HG03457 (cell line): ENCODE measurements at regions not wholly inside any gene's neighbourhood (a gene's known extent, or its start where the extent isn't known, plus 50 kb on each side); places are given as distances from the start of the nearest gene placed in this dataset.

Experiments used
- ATAC-seq: cut with Tn5 transposase; IDR thresholded peaks from one replicate; pipeline ENCODE4 v1.9.1; 2021; ENCODE audit warnings: moderate number of reproducible peaks; ENCODE audit not compliant: unreplicated experiment

- ATAC-seq, result no peak
Measured at GRCh38 chr2:150601280-150602038, 114.0 kb upstream of the RND3 start.

- no peak for ATAC-seq
Measured at GRCh38 chr2:150599889-150600288, 112.4 kb upstream of the RND3 start.

DNA sequence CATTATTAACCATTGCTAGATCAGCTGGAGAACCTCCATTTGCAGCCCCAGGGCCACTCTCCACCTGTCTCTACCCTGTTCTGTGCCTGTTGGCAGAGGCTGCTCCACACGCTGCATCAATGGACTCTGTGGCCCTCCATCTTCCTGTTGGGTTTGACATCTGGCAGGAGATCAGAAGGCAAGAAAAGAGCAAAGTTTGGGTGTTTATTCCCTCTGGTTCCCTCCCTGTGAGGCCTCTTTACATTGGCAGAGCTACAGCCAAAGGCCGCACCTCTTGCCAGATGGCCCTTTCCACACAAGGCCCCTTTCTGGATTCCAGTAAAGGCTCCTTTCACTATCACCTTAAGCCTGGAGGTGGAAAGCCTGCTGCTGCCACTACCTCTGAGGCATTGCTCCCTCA lies 110.9 kb upstream of the RND3 start:
- ATAC-seq, result no peak

DNA sequence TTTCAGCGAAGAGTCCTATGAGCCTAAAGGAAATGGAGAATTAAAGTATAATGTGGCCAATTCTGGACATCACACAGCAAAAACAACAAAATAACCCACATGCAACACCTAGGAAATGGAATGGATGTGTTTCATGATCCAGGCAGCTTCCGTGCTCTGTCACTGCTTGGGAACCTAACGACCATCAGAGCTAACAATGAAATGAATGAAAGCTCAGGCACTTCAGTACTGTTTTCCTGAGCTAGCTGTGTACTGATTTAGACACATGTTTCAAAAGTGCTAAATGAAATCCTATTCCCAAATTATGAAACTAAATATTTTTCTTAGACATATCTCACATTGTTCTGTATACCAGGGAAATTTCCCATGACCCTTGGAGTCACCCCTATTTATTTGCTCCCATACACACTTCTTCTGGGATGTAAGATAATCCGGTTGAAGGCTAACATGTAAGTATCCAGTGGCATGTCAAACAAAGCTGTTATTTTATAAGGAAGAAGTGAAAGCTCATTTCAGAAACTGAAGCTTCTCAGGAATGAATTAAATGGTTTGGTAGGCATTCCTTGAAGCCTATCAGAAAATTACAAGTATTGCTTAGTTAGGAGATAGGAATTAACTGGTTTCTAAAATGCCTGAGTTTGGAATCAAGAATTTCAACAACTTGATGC lies 108.5 kb upstream of the RND3 start:
- no peak for ATAC-seq

- no peak for ATAC-seq
Measured at GRCh38 chr2:150594299-150594698, 106.8 kb upstream of the RND3 start.

- no peak for ATAC-seq
Measured at GRCh38 chr2:150591496-150592285, 104.2 kb upstream of the RND3 start.

GRCh38 chr2:150589681-150590080 lies 102.2 kb upstream of the RND3 start:
- no peak for ATAC-seq

GRCh38 chr2:150588506-150588870 lies 101.0 kb upstream of the RND3 start:
- ATAC-seq, result no peak

- no peak for ATAC-seq
Measured at GRCh38 chr2:150587547-150588505, 100.4 kb upstream of the RND3 start.

DNA sequence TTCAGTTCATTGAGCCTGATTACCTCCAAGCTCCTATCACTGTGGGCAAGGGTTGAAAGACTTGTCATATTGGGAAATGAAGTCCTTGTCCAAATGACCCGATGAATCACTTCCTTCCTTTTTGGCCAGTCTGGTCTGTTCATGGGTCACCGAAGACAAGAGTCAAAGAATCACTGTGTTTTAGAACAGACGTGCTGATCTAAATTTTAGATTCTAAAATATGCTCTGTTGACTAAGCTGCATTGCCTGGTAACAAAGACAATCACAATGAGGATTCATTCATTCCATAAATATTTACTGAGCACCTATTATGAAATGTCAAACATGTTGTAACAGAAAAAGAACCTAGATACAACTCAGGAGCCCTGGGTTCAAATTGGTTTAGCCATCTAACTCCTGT lies 99.4 kb upstream of the RND3 start:
- ATAC-seq, result no peak

GRCh38 chr2:150585221-150585971 lies 97.9 kb upstream of the RND3 start:
- ATAC-seq, result no peak

DNA sequence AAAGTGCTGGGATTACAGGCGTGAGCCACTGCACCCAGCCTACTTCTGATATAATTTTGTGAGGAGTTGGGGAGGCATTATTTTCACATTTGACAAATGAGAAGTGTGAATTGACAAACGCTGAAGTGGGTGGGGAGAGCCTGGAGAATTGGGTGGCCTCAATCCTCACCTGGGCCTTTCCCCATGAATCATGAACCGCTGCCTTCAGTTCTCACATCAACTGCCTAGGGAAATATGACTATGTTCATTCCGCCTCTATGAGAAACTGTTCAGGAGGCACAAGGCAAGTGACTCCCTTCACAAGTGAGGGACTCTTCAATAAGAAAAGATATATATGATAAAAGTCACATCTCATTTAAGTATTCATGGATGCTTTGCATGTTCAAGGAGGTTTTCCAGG lies 96.6 kb upstream of the RND3 start:
- no peak for ATAC-seq

DNA sequence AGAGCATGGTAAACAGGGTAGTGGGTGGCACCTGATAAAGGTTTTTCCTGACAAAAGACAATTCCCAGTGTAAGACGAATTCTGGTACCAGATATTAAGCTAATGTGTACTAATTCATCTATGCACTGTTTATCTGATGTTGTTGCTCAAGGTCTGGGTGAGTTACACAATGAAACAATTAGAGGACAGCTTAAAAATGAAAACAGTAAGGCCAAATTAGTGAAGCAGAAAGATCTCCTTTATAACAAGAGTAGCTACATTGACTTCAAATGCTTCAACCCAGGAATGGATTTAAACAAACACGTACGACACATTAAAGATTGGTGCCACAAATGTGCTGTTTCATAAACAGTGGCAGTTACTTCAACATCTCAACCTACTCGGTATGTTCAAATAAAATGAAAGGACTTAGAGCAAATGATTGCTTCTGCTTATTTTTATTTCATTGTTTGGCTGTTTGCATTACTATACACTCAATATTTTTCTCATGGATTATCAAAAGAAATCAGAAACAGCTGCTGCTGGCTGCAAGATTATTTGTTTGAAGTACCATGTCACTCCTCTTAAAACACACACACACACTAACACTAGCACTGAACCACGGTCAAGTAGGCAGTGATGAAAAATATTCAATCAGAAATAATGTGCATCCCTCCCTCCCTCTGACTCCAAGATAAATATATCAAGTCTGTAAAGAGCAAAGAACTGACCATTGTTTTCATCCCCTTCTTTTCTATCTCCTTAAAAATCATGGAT lies 94.4 kb upstream of the RND3 start:
- no peak for ATAC-seq

DNA sequence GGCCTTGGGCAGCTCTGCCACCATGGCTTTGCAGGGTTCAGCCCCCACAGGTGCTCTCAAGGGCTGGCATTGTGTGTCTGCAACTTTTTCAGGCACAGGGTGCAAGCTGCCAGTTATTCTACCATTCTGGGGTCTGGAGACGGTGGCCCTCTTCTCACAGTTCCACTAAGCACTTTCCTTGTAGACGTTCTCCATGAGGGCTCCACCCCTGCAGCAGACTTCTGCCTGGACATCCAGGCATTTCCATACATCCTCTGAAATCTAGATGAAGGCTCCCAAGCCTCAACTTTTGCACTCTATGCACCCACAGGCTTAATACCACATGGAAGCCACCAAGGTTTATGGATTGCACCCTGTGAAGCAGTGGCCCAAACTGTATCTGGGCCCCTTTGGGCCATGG lies 91.0 kb upstream of the RND3 start:
- ATAC-seq, result no peak

DNA sequence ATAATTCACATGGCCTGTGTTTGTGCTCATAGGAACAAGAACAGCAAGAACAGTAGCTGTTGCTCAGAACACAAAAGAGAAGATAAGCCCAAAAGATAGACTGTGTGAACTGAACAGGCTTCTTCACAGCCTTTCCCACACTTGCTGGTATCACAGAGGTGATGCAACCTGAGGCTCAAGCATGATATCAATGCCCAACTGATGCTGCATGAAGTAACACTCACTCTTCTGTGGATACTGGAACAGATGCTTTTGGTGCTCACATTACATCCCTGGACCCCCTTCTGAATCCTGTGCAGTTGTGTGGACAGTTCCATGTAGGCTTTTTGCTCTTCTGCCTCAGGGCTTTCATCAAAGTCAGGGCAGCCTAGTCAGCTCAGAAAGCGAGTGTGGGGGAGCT lies 88.4 kb upstream of the RND3 start:
- ATAC-seq, result no peak

DNA sequence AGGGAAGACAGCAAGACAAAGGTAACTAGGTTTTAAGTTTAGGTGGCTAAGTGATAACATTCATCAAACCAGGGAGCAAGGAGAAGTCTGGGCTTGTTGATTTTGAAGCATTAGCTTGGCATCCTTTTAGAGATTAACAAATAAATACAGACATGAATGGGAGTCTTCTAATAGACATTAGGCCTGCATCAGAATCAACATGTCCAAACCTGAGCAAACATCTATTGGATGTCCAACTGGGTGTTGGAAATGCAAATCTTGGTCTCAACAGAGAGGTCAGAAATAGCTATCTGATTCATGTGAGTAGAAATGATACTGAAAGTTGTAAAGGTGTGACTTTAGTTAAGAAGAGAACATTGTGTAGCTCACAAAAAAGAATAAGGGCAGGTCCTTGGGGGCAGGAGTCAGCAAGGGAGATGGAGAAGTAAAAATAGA lies 85.5 kb upstream of the RND3 start:
- peak; percentile 81 for ATAC-seq

DNA sequence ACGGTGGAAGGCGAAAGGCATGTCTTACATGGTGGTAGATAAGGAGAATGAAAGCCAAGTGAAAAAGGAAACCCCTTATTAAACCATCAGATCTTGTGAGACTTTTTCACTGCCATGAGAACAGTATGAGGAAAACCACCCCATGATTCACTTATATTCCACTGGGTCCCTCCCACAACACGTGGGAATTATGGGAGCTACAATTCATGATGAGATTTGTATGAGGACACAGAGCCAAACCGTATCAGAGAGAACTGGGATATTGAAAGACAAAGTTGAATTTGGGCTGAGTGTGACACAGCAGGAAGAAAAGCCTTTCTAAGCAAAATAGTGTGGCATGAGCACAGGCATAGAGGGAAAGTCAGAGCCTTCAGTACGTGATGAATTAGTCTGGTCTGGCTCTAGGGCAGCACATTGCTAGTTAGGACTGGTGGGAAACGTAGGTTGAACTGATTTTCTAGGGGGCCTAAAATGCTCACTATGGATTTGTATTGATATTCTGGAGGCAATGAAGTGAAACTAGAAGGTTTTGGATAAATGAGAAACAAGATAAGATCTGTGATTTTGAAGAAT lies 84.8 kb upstream of the RND3 start:
- ATAC-seq, result no peak

GRCh38 chr2:150571121-150571520 lies 83.7 kb upstream of the RND3 start:
- no peak for ATAC-seq

GRCh38 chr2:150570712-150571111 lies 83.2 kb upstream of the RND3 start:
- no peak for ATAC-seq
